ENCODE measurements at regions not wholly inside any gene's neighbourhood (a gene's known extent, or its start where the extent isn't known, plus 50 kb on each side); places are given as distances from the start of the nearest gene placed in this dataset.

DNA sequence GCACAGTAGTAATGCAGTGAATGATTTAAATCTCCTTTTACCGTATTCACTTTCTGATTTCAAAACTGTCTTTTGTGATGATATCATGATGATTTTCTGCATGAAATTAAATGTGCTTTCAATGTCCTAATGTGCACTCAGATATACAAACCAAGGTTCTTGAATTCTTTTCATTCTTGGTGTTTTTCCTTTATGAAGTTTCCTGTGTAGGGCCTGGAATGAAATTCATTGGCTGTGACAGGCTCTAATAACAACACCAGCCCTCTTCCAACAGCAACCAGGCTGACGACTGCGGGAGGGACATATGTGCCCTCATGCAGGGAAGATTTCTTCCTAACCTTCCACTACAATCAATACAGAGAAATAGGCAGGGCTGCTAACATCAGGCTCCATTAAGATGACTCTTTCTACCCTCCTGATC is 1052.0 kb downstream of the DIAPH3 start:
- TF ChIP-seq, protein P1, sequence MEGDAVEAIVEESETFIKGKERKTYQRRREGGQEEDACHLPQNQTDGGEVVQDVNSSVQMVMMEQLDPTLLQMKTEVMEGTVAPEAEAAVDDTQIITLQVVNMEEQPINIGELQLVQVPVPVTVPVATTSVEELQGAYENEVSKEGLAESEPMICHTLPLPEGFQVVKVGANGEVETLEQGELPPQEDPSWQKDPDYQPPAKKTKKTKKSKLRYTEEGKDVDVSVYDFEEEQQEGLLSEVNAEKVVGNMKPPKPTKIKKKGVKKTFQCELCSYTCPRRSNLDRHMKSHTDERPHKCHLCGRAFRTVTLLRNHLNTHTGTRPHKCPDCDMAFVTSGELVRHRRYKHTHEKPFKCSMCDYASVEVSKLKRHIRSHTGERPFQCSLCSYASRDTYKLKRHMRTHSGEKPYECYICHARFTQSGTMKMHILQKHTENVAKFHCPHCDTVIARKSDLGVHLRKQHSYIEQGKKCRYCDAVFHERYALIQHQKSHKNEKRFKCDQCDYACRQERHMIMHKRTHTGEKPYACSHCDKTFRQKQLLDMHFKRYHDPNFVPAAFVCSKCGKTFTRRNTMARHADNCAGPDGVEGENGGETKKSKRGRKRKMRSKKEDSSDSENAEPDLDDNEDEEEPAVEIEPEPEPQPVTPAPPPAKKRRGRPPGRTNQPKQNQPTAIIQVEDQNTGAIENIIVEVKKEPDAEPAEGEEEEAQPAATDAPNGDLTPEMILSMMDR (conservative IDR thresholded peaks at IDR 0.05), result no peak
- no peak for TF ChIP-seq EZH2 (IDR thresholded peaks at IDR 0.05; ENCODE audit: low read depth)
